ENCODE measurements at regions not wholly inside any gene's neighbourhood (a gene's known extent, or its start where the extent isn't known, plus 50 kb on each side); places are given as distances from the start of the nearest gene placed in this dataset.

DNA sequence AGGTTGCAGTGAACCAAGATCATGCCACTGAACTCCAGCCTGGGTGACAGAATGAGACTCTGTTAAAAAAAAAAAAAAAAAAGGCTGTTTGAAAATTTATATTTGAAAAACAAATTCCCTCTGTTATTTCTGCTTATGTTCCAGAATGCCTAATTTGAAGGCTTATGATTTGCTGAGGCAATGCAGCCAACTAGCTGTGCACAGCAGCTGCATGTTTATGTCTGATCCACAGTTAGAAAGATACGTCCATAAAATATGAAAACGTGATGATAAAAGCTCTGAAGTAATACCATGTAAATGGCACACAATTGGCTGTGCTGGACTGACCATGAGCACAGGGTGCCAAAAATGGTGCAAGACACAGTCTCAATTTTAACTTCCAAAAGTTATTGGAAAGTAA lies 453.2 kb downstream of the TUSC1 start (continued):
- no peak for TF ChIP-seq ZNF571 (tag by site-specific recombination; IDR thresholded peaks at IDR 0.05)
- TF ChIP-seq, protein P1, sequence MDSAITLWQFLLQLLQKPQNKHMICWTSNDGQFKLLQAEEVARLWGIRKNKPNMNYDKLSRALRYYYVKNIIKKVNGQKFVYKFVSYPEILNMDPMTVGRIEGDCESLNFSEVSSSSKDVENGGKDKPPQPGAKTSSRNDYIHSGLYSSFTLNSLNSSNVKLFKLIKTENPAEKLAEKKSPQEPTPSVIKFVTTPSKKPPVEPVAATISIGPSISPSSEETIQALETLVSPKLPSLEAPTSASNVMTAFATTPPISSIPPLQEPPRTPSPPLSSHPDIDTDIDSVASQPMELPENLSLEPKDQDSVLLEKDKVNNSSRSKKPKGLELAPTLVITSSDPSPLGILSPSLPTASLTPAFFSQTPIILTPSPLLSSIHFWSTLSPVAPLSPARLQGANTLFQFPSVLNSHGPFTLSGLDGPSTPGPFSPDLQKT (IDR thresholded peaks at IDR 0.05; ENCODE audit: borderline replicate concordance, low read depth, low read length), result no peak

DNA sequence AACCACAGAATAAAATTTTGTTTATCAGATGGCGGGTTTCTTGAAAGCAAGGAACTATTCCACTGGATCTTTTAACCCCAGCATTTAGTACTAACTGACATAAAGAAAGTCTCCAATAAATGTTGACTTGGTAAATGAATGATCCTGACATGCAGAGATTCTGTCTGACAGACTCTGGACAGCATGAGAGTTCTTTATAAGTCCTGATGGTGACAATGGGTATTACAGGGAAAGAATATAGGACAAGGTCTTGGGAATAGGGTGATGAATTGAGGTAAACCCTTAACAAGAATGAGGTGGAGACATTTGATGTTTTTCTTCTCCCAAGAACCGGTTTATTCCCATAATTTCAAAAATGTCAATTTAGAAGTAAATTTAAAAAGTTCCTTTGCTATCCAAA lies 453.9 kb downstream of the TUSC1 start:
- no peaks in the 10 kb centered on the region for H3K4me1 ChIP-seq (ENCODE audit: control insufficient read depth, insufficient read depth, low read length)
- ChIA-PET CTCF (no interaction called here), POLR2A (no interaction called here)
- no peak overlapping the region for H3K4me3 ChIP-seq (ENCODE audit: low read depth, low read length)
- H3K27ac ChIP-seq (ENCODE audit: extremely low read depth, low read depth, low read length), result no peak overlapping the region
- no peak for TF ChIP-seq ZNF658 (tag by site-specific recombination; IDR thresholded peaks at IDR 0.05)
- no peak for TF ChIP-seq ZNF37A (tag by site-specific recombination; IDR thresholded peaks at IDR 0.05)
- no peak for TF ChIP-seq ZNF366 (tag by site-specific recombination; conservative IDR thresholded peaks at IDR 0.05)
- TF ChIP-seq, protein P2, sequence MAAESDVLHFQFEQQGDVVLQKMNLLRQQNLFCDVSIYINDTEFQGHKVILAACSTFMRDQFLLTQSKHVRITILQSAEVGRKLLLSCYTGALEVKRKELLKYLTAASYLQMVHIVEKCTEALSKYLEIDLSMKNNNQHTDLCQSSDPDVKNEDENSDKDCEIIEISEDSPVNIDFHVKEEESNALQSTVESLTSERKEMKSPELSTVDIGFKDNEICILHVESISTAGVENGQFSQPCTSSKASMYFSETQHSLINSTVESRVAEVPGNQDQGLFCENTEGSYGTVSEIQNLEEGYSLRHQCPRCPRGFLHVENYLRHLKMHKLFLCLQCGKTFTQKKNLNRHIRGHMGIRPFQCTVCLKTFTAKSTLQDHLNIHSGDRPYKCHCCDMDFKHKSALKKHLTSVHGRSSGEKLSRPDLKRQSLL (tag by site-specific recombination; IDR thresholded peaks at IDR 0.05), result no peak
- TF ChIP-seq, protein P3, sequence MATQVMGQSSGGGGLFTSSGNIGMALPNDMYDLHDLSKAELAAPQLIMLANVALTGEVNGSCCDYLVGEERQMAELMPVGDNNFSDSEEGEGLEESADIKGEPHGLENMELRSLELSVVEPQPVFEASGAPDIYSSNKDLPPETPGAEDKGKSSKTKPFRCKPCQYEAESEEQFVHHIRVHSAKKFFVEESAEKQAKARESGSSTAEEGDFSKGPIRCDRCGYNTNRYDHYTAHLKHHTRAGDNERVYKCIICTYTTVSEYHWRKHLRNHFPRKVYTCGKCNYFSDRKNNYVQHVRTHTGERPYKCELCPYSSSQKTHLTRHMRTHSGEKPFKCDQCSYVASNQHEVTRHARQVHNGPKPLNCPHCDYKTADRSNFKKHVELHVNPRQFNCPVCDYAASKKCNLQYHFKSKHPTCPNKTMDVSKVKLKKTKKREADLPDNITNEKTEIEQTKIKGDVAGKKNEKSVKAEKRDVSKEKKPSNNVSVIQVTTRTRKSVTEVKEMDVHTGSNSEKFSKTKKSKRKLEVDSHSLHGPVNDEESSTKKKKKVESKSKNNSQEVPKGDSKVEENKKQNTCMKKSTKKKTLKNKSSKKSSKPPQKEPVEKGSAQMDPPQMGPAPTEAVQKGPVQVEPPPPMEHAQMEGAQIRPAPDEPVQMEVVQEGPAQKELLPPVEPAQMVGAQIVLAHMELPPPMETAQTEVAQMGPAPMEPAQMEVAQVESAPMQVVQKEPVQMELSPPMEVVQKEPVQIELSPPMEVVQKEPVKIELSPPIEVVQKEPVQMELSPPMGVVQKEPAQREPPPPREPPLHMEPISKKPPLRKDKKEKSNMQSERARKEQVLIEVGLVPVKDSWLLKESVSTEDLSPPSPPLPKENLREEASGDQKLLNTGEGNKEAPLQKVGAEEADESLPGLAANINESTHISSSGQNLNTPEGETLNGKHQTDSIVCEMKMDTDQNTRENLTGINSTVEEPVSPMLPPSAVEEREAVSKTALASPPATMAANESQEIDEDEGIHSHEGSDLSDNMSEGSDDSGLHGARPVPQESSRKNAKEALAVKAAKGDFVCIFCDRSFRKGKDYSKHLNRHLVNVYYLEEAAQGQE (tag by site-specific recombination; IDR thresholded peaks at IDR 0.05), result no peak
- no peak for TF ChIP-seq ZNF354C (tag by site-specific recombination; IDR thresholded peaks at IDR 0.05; ENCODE audit: borderline replicate concordance, low read depth)
- TF ChIP-seq ZNF146 (tag by site-specific recombination; IDR thresholded peaks at IDR 0.05), result no peak
- no peak for TF ChIP-seq BCL11B (tag by site-specific recombination; IDR thresholded peaks at IDR 0.05; ENCODE audit: low read depth)
- TF ChIP-seq ZNF707 (tag by site-specific recombination; IDR thresholded peaks at IDR 0.05), result no peak
- TF ChIP-seq ZNF350 (tag by site-specific recombination; IDR thresholded peaks at IDR 0.05), result no peak
- TF ChIP-seq ZNF433 (tag by site-specific recombination; IDR thresholded peaks at IDR 0.05; ENCODE audit: low read depth), result no peak
- TF ChIP-seq, protein P4, sequence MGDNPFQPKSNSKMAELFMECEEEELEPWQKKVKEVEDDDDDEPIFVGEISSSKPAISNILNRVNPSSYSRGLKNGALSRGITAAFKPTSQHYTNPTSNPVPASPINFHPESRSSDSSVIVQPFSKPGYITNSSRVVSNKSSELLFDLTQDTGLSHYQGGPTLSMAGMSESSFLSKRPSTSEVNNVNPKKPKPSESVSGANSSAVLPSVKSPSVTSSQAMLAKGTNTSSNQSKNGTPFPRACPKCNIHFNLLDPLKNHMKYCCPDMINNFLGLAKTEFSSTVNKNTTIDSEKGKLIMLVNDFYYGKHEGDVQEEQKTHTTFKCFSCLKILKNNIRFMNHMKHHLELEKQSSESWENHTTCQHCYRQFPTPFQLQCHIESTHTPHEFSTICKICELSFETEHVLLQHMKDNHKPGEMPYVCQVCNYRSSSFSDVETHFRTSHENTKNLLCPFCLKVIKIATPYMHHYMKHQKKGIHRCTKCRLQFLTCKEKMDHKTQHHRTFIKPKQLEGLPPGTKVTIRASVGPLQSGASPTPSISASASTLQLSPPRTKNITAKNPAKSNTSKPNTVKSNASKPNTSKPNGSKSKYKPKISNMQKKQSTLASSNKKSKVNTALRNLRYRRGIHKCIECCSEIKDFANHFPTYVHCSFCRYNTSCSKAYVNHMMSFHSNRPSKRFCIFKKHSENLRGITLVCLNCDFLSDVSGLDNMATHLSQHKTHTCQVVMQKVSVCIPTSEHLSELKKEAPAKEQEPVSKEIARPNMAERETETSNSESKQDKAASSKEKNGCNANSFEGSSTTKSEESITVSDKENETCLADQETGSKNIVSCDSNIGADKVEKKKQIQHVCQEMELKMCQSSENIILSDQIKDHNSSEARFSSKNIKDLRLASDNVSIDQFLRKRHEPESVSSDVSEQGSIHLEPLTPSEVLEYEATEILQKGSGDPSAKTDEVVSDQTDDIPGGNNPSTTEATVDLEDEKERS (tag by site-specific recombination; IDR thresholded peaks at IDR 0.05), result no peak
- TF ChIP-seq ZNF223 (tag by site-specific recombination; IDR thresholded peaks at IDR 0.05), result no peak
- H3K36me3 ChIP-seq (ENCODE audit: control insufficient read depth in 2 of 2, insufficient read depth in 1 of 2, low read length in 2 of 2), result no peaks in the 10 kb centered on the region
- no peaks in the 10 kb centered on the region for H3K9me3 ChIP-seq (ENCODE audit: control insufficient read depth, insufficient read depth, low read depth, low read length)

DNA sequence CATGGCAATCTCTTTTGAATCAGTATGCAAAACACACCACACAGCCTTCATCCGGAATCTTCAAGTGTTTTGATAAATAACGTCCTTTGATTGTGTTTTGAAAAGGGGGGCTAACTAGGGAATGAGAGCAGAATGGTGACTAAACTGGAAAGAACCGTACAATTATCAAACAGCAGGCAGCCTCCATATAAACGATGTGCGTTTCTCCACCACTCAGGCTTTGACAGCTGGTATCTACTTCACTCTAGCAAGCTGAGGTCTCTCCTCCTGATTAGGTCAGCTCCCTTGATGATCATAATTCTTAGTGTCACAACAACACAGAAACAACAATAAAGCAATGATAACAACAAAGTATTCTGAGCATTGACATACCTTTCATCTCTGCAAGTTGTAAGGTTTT lies 465.9 kb downstream of the TUSC1 start:
- ChIA-PET POLR2A (no interaction called here), CTCF (no interaction called here)
- no peaks in the 10 kb centered on the region for H3K9me3 ChIP-seq (ENCODE audit: control insufficient read depth, insufficient read depth, low read depth, low read length)
- H3K4me1 ChIP-seq (ENCODE audit: control insufficient read depth, insufficient read depth, low read length), result no peaks in the 10 kb centered on the region
- no peak for TF ChIP-seq ZFHX2 (tag by site-specific recombination; conservative IDR thresholded peaks at IDR 0.05)
- TF ChIP-seq ZNF248 (tag by site-specific recombination; IDR thresholded peaks at IDR 0.05), result no peak
- TF ChIP-seq ZNF514 (tag by site-specific recombination; IDR thresholded peaks at IDR 0.05), result no peak
- TF ChIP-seq, protein P5, sequence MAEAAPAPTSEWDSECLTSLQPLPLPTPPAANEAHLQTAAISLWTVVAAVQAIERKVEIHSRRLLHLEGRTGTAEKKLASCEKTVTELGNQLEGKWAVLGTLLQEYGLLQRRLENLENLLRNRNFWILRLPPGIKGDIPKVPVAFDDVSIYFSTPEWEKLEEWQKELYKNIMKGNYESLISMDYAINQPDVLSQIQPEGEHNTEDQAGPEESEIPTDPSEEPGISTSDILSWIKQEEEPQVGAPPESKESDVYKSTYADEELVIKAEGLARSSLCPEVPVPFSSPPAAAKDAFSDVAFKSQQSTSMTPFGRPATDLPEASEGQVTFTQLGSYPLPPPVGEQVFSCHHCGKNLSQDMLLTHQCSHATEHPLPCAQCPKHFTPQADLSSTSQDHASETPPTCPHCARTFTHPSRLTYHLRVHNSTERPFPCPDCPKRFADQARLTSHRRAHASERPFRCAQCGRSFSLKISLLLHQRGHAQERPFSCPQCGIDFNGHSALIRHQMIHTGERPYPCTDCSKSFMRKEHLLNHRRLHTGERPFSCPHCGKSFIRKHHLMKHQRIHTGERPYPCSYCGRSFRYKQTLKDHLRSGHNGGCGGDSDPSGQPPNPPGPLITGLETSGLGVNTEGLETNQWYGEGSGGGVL (tag by site-specific recombination; IDR thresholded peaks at IDR 0.05), result no peak
- H3K4me3 ChIP-seq (ENCODE audit: low read depth, low read length), result no peak overlapping the region
- H3K36me3 ChIP-seq (ENCODE audit: control insufficient read depth in 2 of 2, insufficient read depth in 1 of 2, low read length in 2 of 2), result no peaks in the 10 kb centered on the region
- H3K27ac ChIP-seq (ENCODE audit: extremely low read depth, low read depth, low read length), result no peak overlapping the region

Data from HEK293 (cell line).